HG03342 (cell line): ENCODE measurements at regions not wholly inside any gene's neighbourhood (a gene's known extent, or its start where the extent isn't known, plus 50 kb on each side); places are given as distances from the start of the nearest gene placed in this dataset.

Experiments
- ATAC-seq: cut with Tn5 transposase; IDR thresholded peaks from one replicate; pipeline ENCODE4 v1.9.1; 2021; ENCODE audit warnings: mild to moderate bottlenecking, moderate library complexity; ENCODE audit not compliant: unreplicated experiment

- no peak for ATAC-seq
Measured at GRCh38 chrX:45261005-45261404, 60.3 kb upstream of the DIPK2B start.

- ATAC-seq = no peak
Measured at GRCh38 chrX:45258731-45259402, 58.2 kb upstream of the DIPK2B start.
